H1 (cell line): ENCODE measurements at regions not wholly inside any gene's neighbourhood (a gene's known extent, or its start where the extent isn't known, plus 50 kb on each side); places are given as distances from the start of the nearest gene placed in this dataset.

Source experiments
- CTCF ChIA-PET: fragments of 300-600 bp; sonication (Branson Sonifier 250); formaldehyde crosslinking; loops from one replicate; lab custom pipeline; 2021; ENCODE audit not compliant: partially characterized antibody; lab: Charles Lee
- POLR2A ChIA-PET: fragments of 300-600 bp; sonication (Branson Sonifier 250); formaldehyde crosslinking; loops from one replicate; lab custom pipeline; 2021; ENCODE audit warnings: inconsistent platforms; ENCODE audit not compliant: partially characterized antibody; lab: Charles Lee
- DNase-seq, 2 experiments: peaks; one replicate each; pipeline versions ENCODE4 v3.0.0 to v3.0.0-alpha.2; 2010 to 2022; ENCODE audit warnings: low spot score in 2 of 2, low read depth in 1 of 2, mixed read lengths in 1 of 2
- FAIRE-seq: peaks from 2 replicates; lab custom pipeline; 2011; peaks lifted over from hg19 to GRCh38; lab: Jason Lieb, UNC
- H2AFZ ChIP-seq: 2 replicates; pipeline ENCODE4 v1.8.1; 2012; ENCODE audit warnings: low read length, inconsistent platforms
- H2AK5ac ChIP-seq: 2 replicates; pipeline ENCODE4 v1.6.1; 2013; ENCODE audit warnings: low read depth, low read length
- H2BK120ac ChIP-seq: replicated peaks from 2 replicates; pipeline ENCODE3; 2013; ENCODE audit warnings: low read depth, low read length, inconsistent platforms
- H2BK12ac ChIP-seq: 2 replicates; pipeline ENCODE4 v1.6.1; 2013; ENCODE audit warnings: low read depth, low read length
- H2BK15ac ChIP-seq: 2 replicates; pipeline ENCODE4 v1.6.1; 2013; ENCODE audit warnings: low read length
- H2BK20ac ChIP-seq: 2 replicates; pipeline ENCODE4 v1.6.1; 2013; ENCODE audit warnings: low read length
- H2BK5ac ChIP-seq: 2 replicates; pipeline ENCODE4 v1.6.1; 2013; ENCODE audit warnings: low read depth, low read length
- H3K14ac ChIP-seq: 2 replicates; pipeline ENCODE4 v1.6.1; 2013; ENCODE audit warnings: inconsistent platforms; ENCODE audit not compliant: insufficient read length
- H3K18ac ChIP-seq: 2 replicates; pipeline ENCODE4 v1.6.1; 2013; ENCODE audit warnings: low read length; ENCODE audit errors: extremely low read depth
- H3K23ac ChIP-seq: 2 replicates; pipeline ENCODE4 v1.6.1; 2013; ENCODE audit warnings: inconsistent platforms; ENCODE audit not compliant: insufficient read length
- H3K23me2 ChIP-seq: 2 replicates; pipeline ENCODE4 v1.6.1; 2013; ENCODE audit warnings: low read depth, low read length
- H3K27ac ChIP-seq: 2 replicates; pipeline ENCODE4 v1.6.1; 2011; ENCODE audit warnings: low read depth, low read length, inconsistent platforms
- H3K27me3 ChIP-seq, 4 experiments: replicated peaks in 1 of 4; 1 replicate in 1 of 4; 2 replicates in 3 of 4; pipeline versions ENCODE4 v1.6.1 to v1.8.1; 2011 to 2013; ENCODE audit warnings: low read length in 3 of 4, mild to moderate bottlenecking in 3 of 4, inconsistent platforms in 2 of 4, mixed read lengths in 2 of 4, moderate library complexity in 1 of 4; ENCODE audit not compliant: control insufficient read depth in 3 of 4, insufficient read depth in 3 of 4; ENCODE audit errors: extremely low read depth in 1 of 4
- H3K36me3 ChIP-seq, 4 experiments: 2 replicates each; pipeline versions ENCODE4 v1.6.1 to v1.8.1; 2011 to 2013; ENCODE audit warnings: mild to moderate bottlenecking in 4 of 4, low read length in 3 of 4, moderate library complexity in 2 of 4, control low read depth in 1 of 4, inconsistent platforms in 1 of 4; ENCODE audit not compliant: insufficient read depth in 4 of 4, control insufficient read depth in 2 of 4
- H3K4ac ChIP-seq: replicated peaks from 2 replicates; pipeline ENCODE3; 2013; ENCODE audit warnings: low read length, low read depth, mixed read lengths, inconsistent platforms; ENCODE audit not compliant: insufficient read length
- H3K4me1 ChIP-seq, 4 experiments: replicated peaks in 1 of 4; 1 replicate in 1 of 4; 2 replicates in 3 of 4; pipeline versions ENCODE4 v1.6.1 to v1.8.1; 2011 to 2013; ENCODE audit warnings: low read length in 3 of 4, inconsistent platforms in 2 of 4, mixed read lengths in 1 of 4; ENCODE audit not compliant: insufficient read depth in 4 of 4, control insufficient read depth in 3 of 4
- H3K4me2 ChIP-seq, 2 experiments: 2 replicates each; pipeline versions ENCODE4 v1.6.1 to v1.8.1; 2011 to 2013; ENCODE audit warnings: low read depth in 2 of 2, low read length in 2 of 2, control low read depth in 1 of 2, inconsistent platforms in 1 of 2, mild to moderate bottlenecking in 1 of 2; ENCODE audit not compliant: insufficient read depth in 1 of 2
- H3K4me3 ChIP-seq, 4 experiments: fragments of 200-600, 300-600 bp in 1 of 4; sonication (generic), shearing (Covaris generic), sonication (Bioruptor Twin) in 1 of 4; 2 replicates each; pipeline versions ENCODE4 v1.5.1 to v1.8.1; 2011 to 2016; ENCODE audit warnings: low read length in 4 of 4, low read depth in 3 of 4, control low read depth in 2 of 4, inconsistent platforms in 2 of 4, mild to moderate bottlenecking in 2 of 4, mixed read lengths in 1 of 4, moderate library complexity in 1 of 4; ENCODE audit not compliant: insufficient read depth in 2 of 4; ENCODE audit errors: extremely low read depth in 1 of 4
- H3K56ac ChIP-seq: replicated peaks from 2 replicates; pipeline ENCODE3; 2013; ENCODE audit warnings: low read depth, mild to moderate bottlenecking, mixed read lengths, low read length, inconsistent platforms; ENCODE audit not compliant: insufficient read length
- H3K79me1 ChIP-seq: 2 replicates; pipeline ENCODE4 v1.6.1; 2013; ENCODE audit warnings: low read depth, low read length, control low read depth
- H3K79me2 ChIP-seq, 2 experiments: 2 replicates each; pipeline versions ENCODE4 v1.6.1 to v1.8.1; 2012 to 2013; ENCODE audit warnings: low read length in 2 of 2, mild to moderate bottlenecking in 2 of 2, inconsistent platforms in 1 of 2; ENCODE audit not compliant: insufficient read depth in 2 of 2, control insufficient read depth in 1 of 2
- H3K9ac ChIP-seq, 4 experiments: replicated peaks in 1 of 4; 1 replicate in 1 of 4; 2 replicates in 3 of 4; pipeline versions ENCODE4 v1.6.1 to v1.8.1; 2011 to 2013; ENCODE audit warnings: low read depth in 3 of 4, low read length in 3 of 4, control low read depth in 2 of 4, mild to moderate bottlenecking in 2 of 4, moderate library complexity in 2 of 4, inconsistent platforms in 1 of 4; ENCODE audit errors: extremely low read depth in 1 of 4
- H3K9me3 ChIP-seq, 2 experiments: 2 replicates each; pipeline versions ENCODE4 v1.6.1 to v1.8.1; 2012 to 2013; ENCODE audit warnings: mild to moderate bottlenecking in 2 of 2, moderate library complexity in 2 of 2, control low read depth in 1 of 2, inconsistent platforms in 1 of 2, low read depth in 1 of 2, low read length in 1 of 2, mixed read lengths in 1 of 2; ENCODE audit not compliant: insufficient read depth in 2 of 2
- H4K20me1 ChIP-seq, 2 experiments: replicated peaks in 1 of 2; 2 replicates each; pipeline versions ENCODE3 to v1.8.1; 2011 to 2013; ENCODE audit warnings: inconsistent platforms in 2 of 2, low read length in 2 of 2, mild to moderate bottlenecking in 1 of 2; ENCODE audit not compliant: insufficient read depth in 2 of 2, control insufficient read depth in 1 of 2
- H4K5ac ChIP-seq: 2 replicates; pipeline ENCODE4 v1.6.1; 2013; ENCODE audit warnings: low read length, low read depth, mixed read lengths, inconsistent platforms; ENCODE audit not compliant: insufficient read length
- H4K8ac ChIP-seq: 2 replicates; pipeline ENCODE4 v1.8.0; 2013; ENCODE audit warnings: mild to moderate bottlenecking, moderate library complexity, low read length, inconsistent platforms; ENCODE audit not compliant: insufficient read depth; ENCODE audit errors: extremely low read depth
- H4K91ac ChIP-seq: replicated peaks from 2 replicates; pipeline ENCODE3; 2013; ENCODE audit warnings: low read length, mixed read lengths, inconsistent platforms; ENCODE audit not compliant: insufficient read length
- CBX8 ChIP-seq: fragments of 300-800, 300-1000 bp; sonication (generic); IDR thresholded peaks from 2 replicates; pipeline ENCODE4 v1.7.1; 2016; ENCODE audit warnings: low read depth, low read length, borderline replicate concordance
- CREB1 ChIP-seq: IDR thresholded peaks from 2 replicates; pipeline ENCODE4 v1.6.1; 2012; ENCODE audit warnings: inconsistent platforms
- CTCF ChIP-seq, 3 experiments: IDR thresholded peaks; 1 replicate in 2 of 3; 2 replicates in 1 of 3; pipeline versions ENCODE4 v1.5.1 to v1.6.1; 2011; ENCODE audit warnings: low read length in 3 of 3, mild to moderate bottlenecking in 3 of 3, inconsistent platforms in 2 of 3, low read depth in 1 of 3, moderate library complexity in 1 of 3; ENCODE audit not compliant: insufficient read depth in 1 of 3; ENCODE audit errors: control extremely low read depth in 1 of 3
- EZH2 ChIP-seq: fragments of 200-600 bp; sonication (generic); IDR thresholded peaks from 2 replicates; pipeline ENCODE4 v1.7.1; 2012; ENCODE audit warnings: low read depth, mild to moderate bottlenecking, moderate library complexity, low read length, inconsistent platforms; ENCODE audit not compliant: severe bottlenecking
- FOSL1 ChIP-seq: IDR thresholded peaks from 2 replicates; pipeline ENCODE4 v1.6.1; 2011; ENCODE audit warnings: mild to moderate bottlenecking, low read depth, low read length, moderate library complexity; ENCODE audit not compliant: insufficient read depth
- HDAC2 ChIP-seq, 2 experiments: fragments of 300-600 bp in 1 of 2; sonication (generic) in 1 of 2; IDR thresholded peaks; 2 replicates each; pipeline ENCODE4 v1.6.1; 2011 to 2012; ENCODE audit warnings: low read depth in 2 of 2, low read length in 2 of 2, mild to moderate bottlenecking in 2 of 2, moderate library complexity in 2 of 2, borderline replicate concordance in 1 of 2, inconsistent platforms in 1 of 2
- KDM1A ChIP-seq: fragments of 200-600, 300-600 bp; sonication (generic); IDR thresholded peaks from 2 replicates; pipeline ENCODE4 v1.7.1; 2016; ENCODE audit warnings: mild to moderate bottlenecking, low read length, borderline replicate concordance
- RFX5 ChIP-seq: IDR thresholded peaks from 2 replicates; pipeline ENCODE4 v1.6.1; 2011; ENCODE audit warnings: low read depth, low read length, improper control_type of control experiment, borderline replicate concordance
- RXRA ChIP-seq: IDR thresholded peaks from 2 replicates; pipeline ENCODE4 v1.6.1; 2011; ENCODE audit warnings: low read depth, mild to moderate bottlenecking, low read length, moderate library complexity; ENCODE audit not compliant: insufficient read depth
- SP1 ChIP-seq: IDR thresholded peaks from 2 replicates; pipeline ENCODE4 v1.6.1; 2011; ENCODE audit warnings: low read depth, low read length
- SP4 ChIP-seq: IDR thresholded peaks from 2 replicates; pipeline ENCODE4 v1.6.1; 2012; ENCODE audit warnings: low read length, inconsistent platforms
- TAF7 ChIP-seq: optimal IDR thresholded peaks from 2 replicates; pipeline ENCODE3; 2011; ENCODE audit warnings: low read depth, mild to moderate bottlenecking, inconsistent platforms, low read length, moderate library complexity, borderline replicate concordance
- ZNF274 ChIP-seq: IDR thresholded peaks from 2 replicates; pipeline ENCODE4 v1.7.0; 2012; ENCODE audit warnings: low read length, borderline replicate concordance; ENCODE audit errors: extremely low read depth
- WGBS, 2 experiments: shearing (Covaris generic) in 1 of 2; methylation state at CpG; one replicate each; pipeline versions ENCODE4 v1.1.6 to v1.1.7; 2013 to 2015; ENCODE audit warnings: low lambda C conversion rate in 2 of 2, mixed read lengths in 2 of 2, inconsistent platforms in 1 of 2, low coverage in 1 of 2, missing lambda C conversion rate in 1 of 2; ENCODE audit not compliant: insufficient replicate concordance in 2 of 2, insufficient coverage in 1 of 2, insufficient read length in 1 of 2; ENCODE audit errors: extremely low coverage in 1 of 2, missing lambda C conversion rate in 1 of 2; 5-methylcytosine and 5-hydroxymethylcytosine counted together

GRCh38 chr21:38930853-38931252 lies 125.1 kb downstream of the ETS2 start:
- Histone ChIP-seq H3K36me3 (no peaks in the 10 kb centered on the region), H3K9me3 (0 out of 4 replicates have a peak, but pooled peaks cover 0 to 6% of the 10 kb centered on the region in 2 experiments), H3K18ac (no peak overlapping the region), H3K79me1 (no peaks in the 10 kb centered on the region), H2BK120ac (no peak overlapping the region), H3K23ac (no peak overlapping the region), H3K4me2 (no peak overlapping the region), H2BK5ac (no peak overlapping the region), H3K4me3 (no peak overlapping the region), H3K27ac (no peak overlapping the region), H2BK20ac (no peak overlapping the region), H3K4me1 (no peaks in the 10 kb centered on the region), H3K79me2 (no peaks in the 10 kb centered on the region), H4K8ac (no peak overlapping the region), H3K27me3 (no peaks in the 10 kb centered on the region), H2AFZ (no peak overlapping the region), H4K91ac (no peak overlapping the region), H3K23me2 (no peaks in the 10 kb centered on the region), H2BK12ac (no peak overlapping the region), H3K14ac (no peak overlapping the region), H2AK5ac (no peak overlapping the region), H3K4ac (no peak overlapping the region), H4K5ac (no peak overlapping the region), H3K9ac (no peak overlapping the region), H4K20me1 (no peaks in the 10 kb centered on the region), H3K56ac (no peak overlapping the region), H2BK15ac (no peak overlapping the region)
- ChIA-PET POLR2A (no interaction called here), CTCF (no interaction called here)
- 75% methylated on average over 3 of the region's 3 CpGs; no CpG with 5 or more reads in 1 of the 2 experiments for WGBS, 2 experiments
- FAIRE-seq (no peak), DNase-seq (no peak)
- no peak for TF ChIP-seq ZNF274
- no peak for TF ChIP-seq RFX5
- no peak for TF ChIP-seq EZH2
- TF ChIP-seq CREB1 = no peak
- no peak for TF ChIP-seq HDAC2 (IDR thresholded peaks at IDR 0.05; ENCODE audit: borderline replicate concordance in 1 of 2, low read depth in 2 of 2, low read length in 2 of 2)
- no peak for TF ChIP-seq KDM1A
- TF ChIP-seq SP1 = no peak
- TF ChIP-seq CTCF (IDR thresholded peaks at IDR 0.05; ENCODE audit: control extremely low read depth in 1 of 3, insufficient read depth in 1 of 3, low read depth in 1 of 3, low read length in 3 of 3) = no peak
- no peak for TF ChIP-seq SP4
- no peak for TF ChIP-seq RXRA
- TF ChIP-seq FOSL1 = no peak
- TF ChIP-seq CBX8 = no peak
- TF ChIP-seq TAF7 = no peak
